ENCODE measurements at regions not wholly inside any gene's neighbourhood (a gene's known extent, or its start where the extent isn't known, plus 50 kb on each side); places are given as distances from the start of the nearest gene placed in this dataset. TPM values are rescaled to one million over a fixed set of nuclear protein-coding genes. Genes with fewer than 3 reads are reported as not detected.

GRCh38 chr6:48169635-48170034, 58.6 kb upstream of the PTCHD4 start:
- no peak overlapping the region for H3K4me2 ChIP-seq (ENCODE audit: insufficient read depth, low read length)
- H3K4me3 ChIP-seq (ENCODE audit: insufficient read depth, low read length): no peak overlapping the region
- no peak for DNase-seq (ENCODE audit: insufficient read length, low spot score, missing footprints)
- no peaks in the 10 kb centered on the region for H4K20me1 ChIP-seq (ENCODE audit: insufficient read depth, low read length)
- H3K27me3 ChIP-seq (ENCODE audit: insufficient read depth, low read length): no peaks in the 10 kb centered on the region
- H3K27ac ChIP-seq (ENCODE audit: low read depth, low read length): no peak overlapping the region
- H3K36me3 ChIP-seq (ENCODE audit: insufficient read depth, low read length): no peaks in the 10 kb centered on the region
- no peaks in the 10 kb centered on the region for H3K9me3 ChIP-seq (ENCODE audit: low read depth, low read length)
- no peak overlapping the region for H2AFZ ChIP-seq (ENCODE audit: low read length)
- no peak for TF ChIP-seq CTCF (IDR thresholded peaks at IDR 0.05; ENCODE audit: extremely low read depth, low read depth, low read length)
- H3K4me1 ChIP-seq (ENCODE audit: insufficient read depth, low read length): no peaks in the 10 kb centered on the region
- no peaks in the 10 kb centered on the region for H3K79me2 ChIP-seq (ENCODE audit: insufficient read depth, low read length)

Small RNA genes in the stretch of these regions (small RNA-seq; reads per million reads assigned to genes)
- not detected for gene FO393413.1
- not detected for gene RNU7-65P

All from osteoblast (primary cell).